ENCODE measurements at regions not wholly inside any gene's neighbourhood (a gene's known extent, or its start where the extent isn't known, plus 50 kb on each side); places are given as distances from the start of the nearest gene placed in this dataset.

GRCh38 chr5:69033690-69034089 is 60.1 kb upstream of the SLC30A5 start:
- H3K27ac ChIP-seq (ENCODE audit: low read depth, low read length, poor library complexity, severe bottlenecking): no peak overlapping the region
- ChIA-PET CTCF (no interaction called here), POLR2A (ENCODE audit: low non-redundant PET) (no interaction called here)
- H3K9me3 ChIP-seq (ENCODE audit: low read depth, low read length, poor library complexity, severe bottlenecking): no peaks in the 10 kb centered on the region
- TF ChIP-seq EZH2 (IDR thresholded peaks at IDR 0.05; ENCODE audit: borderline replicate concordance, low read depth, low read length, poor library complexity, severe bottlenecking): no peak
- no peak for TF ChIP-seq CTCF (conservative IDR thresholded peaks at IDR 0.05; ENCODE audit: low read depth, low read length)
- peaks cover 10% of the 10 kb centered on the region for H3K4me1 ChIP-seq (ENCODE audit: insufficient read depth, low read length, poor library complexity, severe bottlenecking)
- DNase-seq (ENCODE audit: low spot score): no peak
- no peaks in the 10 kb centered on the region for H3K36me3 ChIP-seq (ENCODE audit: insufficient read depth, low read length, poor library complexity, severe bottlenecking)
- BruUV-seq (replicated peaks): no TSS peak
- no peaks in the 10 kb centered on the region for H3K27me3 ChIP-seq (replicated peaks; ENCODE audit: insufficient read depth, low read depth, low read length, poor library complexity)
- no peak overlapping the region for H3K4me3 ChIP-seq (ENCODE audit: low read depth, low read length, poor library complexity, severe bottlenecking)
- intact Hi-C loops (cut with micrococcal nuclease; ENCODE audit: unreplicated experiment): no loop called here

DNA sequence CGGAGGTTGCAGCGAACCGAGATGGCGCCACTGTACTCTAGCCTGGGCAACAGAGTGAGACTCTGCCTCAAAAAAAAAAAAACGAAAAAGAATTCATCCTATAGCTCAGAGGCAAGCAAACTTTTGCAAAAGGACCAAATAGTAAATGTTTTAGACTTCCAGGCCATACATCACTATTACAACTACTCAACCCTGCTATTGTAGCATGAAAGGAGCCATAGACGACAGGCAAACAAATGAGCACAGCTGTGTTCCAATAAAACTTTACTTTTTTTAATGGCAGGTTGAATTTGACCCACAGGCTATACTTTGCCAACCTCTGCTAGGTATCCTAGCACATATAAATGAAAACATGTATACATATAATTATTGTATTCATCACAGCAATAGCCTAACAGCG is 58.9 kb upstream of the SLC30A5 start:
- BruUV-seq (replicated peaks): no TSS peak
- Histone ChIP-seq H3K9me3 (ENCODE audit: low read depth, low read length, poor library complexity, severe bottlenecking) (no peaks in the 10 kb centered on the region), H3K27ac (ENCODE audit: low read depth, low read length, poor library complexity, severe bottlenecking) (no peak overlapping the region), H3K36me3 (ENCODE audit: insufficient read depth, low read length, poor library complexity, severe bottlenecking) (no peaks in the 10 kb centered on the region), H3K27me3 (replicated peaks; ENCODE audit: insufficient read depth, low read depth, low read length, poor library complexity) (no peaks in the 10 kb centered on the region), H3K4me1 (ENCODE audit: insufficient read depth, low read length, poor library complexity, severe bottlenecking) (peaks cover 10% of the 10 kb centered on the region), H3K4me3 (ENCODE audit: low read depth, low read length, poor library complexity, severe bottlenecking) (no peak overlapping the region)
- intact Hi-C loops (cut with micrococcal nuclease; ENCODE audit: unreplicated experiment): no loop called here
- POLR2A ChIA-PET (ENCODE audit: low non-redundant PET): no interaction called here
- DNase-seq (ENCODE audit: low spot score): no peak
- CTCF ChIA-PET: no interaction called here
- TF ChIP-seq CTCF (conservative IDR thresholded peaks at IDR 0.05; ENCODE audit: low read depth, low read length): no peak
- no peak for TF ChIP-seq EZH2 (IDR thresholded peaks at IDR 0.05; ENCODE audit: borderline replicate concordance, low read depth, low read length, poor library complexity, severe bottlenecking)

- H3K4me1 ChIP-seq (ENCODE audit: insufficient read depth, low read length, poor library complexity, severe bottlenecking): peaks cover 6% of the 10 kb centered on the region
- TF ChIP-seq EZH2 (IDR thresholded peaks at IDR 0.05; ENCODE audit: borderline replicate concordance, low read depth, low read length, poor library complexity, severe bottlenecking): no peak
- no peak for TF ChIP-seq CTCF (conservative IDR thresholded peaks at IDR 0.05; ENCODE audit: low read depth, low read length)
- H3K27ac ChIP-seq (ENCODE audit: low read depth, low read length, poor library complexity, severe bottlenecking): no peak overlapping the region
- ChIA-PET POLR2A (ENCODE audit: low non-redundant PET) (no interaction called here), CTCF (no interaction called here)
- no peaks in the 10 kb centered on the region for H3K36me3 ChIP-seq (ENCODE audit: insufficient read depth, low read length, poor library complexity, severe bottlenecking)
- no peaks in the 10 kb centered on the region for H3K27me3 ChIP-seq (replicated peaks; ENCODE audit: insufficient read depth, low read depth, low read length, poor library complexity)
- intact Hi-C loops (cut with micrococcal nuclease; ENCODE audit: unreplicated experiment): no loop called here
- H3K9me3 ChIP-seq (ENCODE audit: low read depth, low read length, poor library complexity, severe bottlenecking): no peaks in the 10 kb centered on the region
- no peak overlapping the region for H3K4me3 ChIP-seq (ENCODE audit: low read depth, low read length, poor library complexity, severe bottlenecking)
- BruUV-seq (replicated peaks): no TSS peak
- DNase-seq (ENCODE audit: low spot score): no peak
Observed at GRCh38 chr5:69035665-69036064, 58.1 kb upstream of the SLC30A5 start.

All from A673 (cell line).